ENCODE measurements at regions not wholly inside any gene's neighbourhood (a gene's known extent, or its start where the extent isn't known, plus 50 kb on each side); places are given as distances from the start of the nearest gene placed in this dataset.

- Histone ChIP-seq H3K36me3 (no peaks in the 10 kb centered on the region), H3K4me1 (no peaks in the 10 kb centered on the region), H3K4me3 (no peak overlapping the region), H3K27me3 (no peaks in the 10 kb centered on the region), H3K9me3 (no peaks in the 10 kb centered on the region), H3K27ac (no peak overlapping the region)
- intact Hi-C loops (cut with DNase I; ENCODE audit: low total_unique reads), result no loop called here
- no peak for DNase-seq
- TF ChIP-seq, protein P1, sequence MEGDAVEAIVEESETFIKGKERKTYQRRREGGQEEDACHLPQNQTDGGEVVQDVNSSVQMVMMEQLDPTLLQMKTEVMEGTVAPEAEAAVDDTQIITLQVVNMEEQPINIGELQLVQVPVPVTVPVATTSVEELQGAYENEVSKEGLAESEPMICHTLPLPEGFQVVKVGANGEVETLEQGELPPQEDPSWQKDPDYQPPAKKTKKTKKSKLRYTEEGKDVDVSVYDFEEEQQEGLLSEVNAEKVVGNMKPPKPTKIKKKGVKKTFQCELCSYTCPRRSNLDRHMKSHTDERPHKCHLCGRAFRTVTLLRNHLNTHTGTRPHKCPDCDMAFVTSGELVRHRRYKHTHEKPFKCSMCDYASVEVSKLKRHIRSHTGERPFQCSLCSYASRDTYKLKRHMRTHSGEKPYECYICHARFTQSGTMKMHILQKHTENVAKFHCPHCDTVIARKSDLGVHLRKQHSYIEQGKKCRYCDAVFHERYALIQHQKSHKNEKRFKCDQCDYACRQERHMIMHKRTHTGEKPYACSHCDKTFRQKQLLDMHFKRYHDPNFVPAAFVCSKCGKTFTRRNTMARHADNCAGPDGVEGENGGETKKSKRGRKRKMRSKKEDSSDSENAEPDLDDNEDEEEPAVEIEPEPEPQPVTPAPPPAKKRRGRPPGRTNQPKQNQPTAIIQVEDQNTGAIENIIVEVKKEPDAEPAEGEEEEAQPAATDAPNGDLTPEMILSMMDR (IDR thresholded peaks at IDR 0.05), result no peak
- TF ChIP-seq POLR2A (IDR thresholded peaks at IDR 0.05), result no peak
Observed at GRCh38 chr21:38965241-38965640, 159.5 kb downstream of the ETS2 start.

DNA sequence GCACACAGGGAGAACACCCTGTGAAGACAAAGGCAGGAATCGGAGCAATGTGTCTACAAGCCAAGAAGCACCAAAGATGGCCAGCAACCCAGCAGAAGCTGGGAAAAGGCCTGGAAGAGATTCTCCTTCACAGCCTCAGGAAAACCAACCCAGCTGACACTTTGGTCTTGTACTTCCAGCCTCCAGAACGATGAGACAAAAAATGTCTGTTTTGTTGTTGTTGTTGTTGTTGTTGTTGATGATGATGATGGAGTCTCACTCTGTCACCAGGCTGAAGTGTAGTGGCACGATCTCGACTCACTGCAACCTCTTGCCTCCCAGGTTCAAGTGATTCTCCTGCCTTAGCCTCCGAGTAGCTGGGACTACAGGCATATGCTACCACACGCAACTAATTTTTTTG is 157.3 kb downstream of the ETS2 start:
- H3K36me3 ChIP-seq, result no peaks in the 10 kb centered on the region
- no peak overlapping the region for H3K27ac ChIP-seq
- TF ChIP-seq POLR2A (IDR thresholded peaks at IDR 0.05), result no peak
- TF ChIP-seq, protein P1 (IDR thresholded peaks at IDR 0.05), result no peak
- intact Hi-C loops (cut with DNase I; ENCODE audit: low total_unique reads), result no loop called here
- no peaks in the 10 kb centered on the region for H3K27me3 ChIP-seq
- DNase-seq, result no peak
- peaks cover 0 to 6% of the 10 kb centered on the region in 2 donors for H3K4me1 ChIP-seq
- no peaks in the 10 kb centered on the region for H3K9me3 ChIP-seq
- H3K4me3 ChIP-seq, result no peak overlapping the region

DNA sequence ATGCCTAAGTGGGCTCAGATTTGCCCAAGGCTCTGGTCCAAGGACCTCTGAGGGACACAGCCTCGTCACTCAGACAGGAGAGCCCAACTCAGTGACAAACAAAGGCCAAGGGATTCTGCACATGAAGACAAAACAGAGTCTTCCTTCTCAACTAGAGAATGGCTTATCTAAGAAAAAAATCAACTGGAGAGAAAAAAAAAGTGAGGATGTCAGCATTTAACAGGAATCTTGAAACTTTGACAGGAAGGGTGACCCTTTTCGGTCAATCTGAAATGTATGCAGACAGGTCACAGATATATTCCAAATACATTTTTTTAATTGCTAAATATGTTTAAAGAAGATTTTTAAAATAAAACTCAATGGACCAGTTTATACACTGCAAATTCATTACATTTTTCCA is 154.5 kb downstream of the ETS2 start:
- TF ChIP-seq POLR2A (IDR thresholded peaks at IDR 0.05), result no peak
- TF ChIP-seq, protein P1 (IDR thresholded peaks at IDR 0.05), result no peak
- Histone ChIP-seq H3K4me3 (no peak overlapping the region), H3K27me3 (no peaks in the 10 kb centered on the region), H3K27ac (peak overlapping the region in 1 of 2 donors; percentile 88), H3K4me1 (peaks cover 0 to 6% of the 10 kb centered on the region in 2 donors), H3K9me3 (no peaks in the 10 kb centered on the region), H3K36me3 (no peaks in the 10 kb centered on the region)
- intact Hi-C loops (cut with DNase I; ENCODE audit: low total_unique reads), result no loop called here
- DNase-seq, result no peak

- no peaks in the 10 kb centered on the region for H3K27me3 ChIP-seq
- no peaks in the 10 kb centered on the region for H3K36me3 ChIP-seq
- peak overlapping the region; percentile 60 to 88 for H3K27ac ChIP-seq
- DNase-seq, result peak; percentile 24 to 38
- no peak for TF ChIP-seq POLR2A (IDR thresholded peaks at IDR 0.05)
- TF ChIP-seq, protein P1 (IDR thresholded peaks at IDR 0.05), result no peak
- H3K9me3 ChIP-seq, result no peaks in the 10 kb centered on the region
- no peak overlapping the region for H3K4me3 ChIP-seq
- intact Hi-C loops (cut with DNase I; ENCODE audit: low total_unique reads), result no loop called here
- H3K4me1 ChIP-seq, result peaks cover 0 to 6% of the 10 kb centered on the region in 2 donors
Observed at GRCh38 chr21:38959692-38960061, 153.9 kb downstream of the ETS2 start.

DNA sequence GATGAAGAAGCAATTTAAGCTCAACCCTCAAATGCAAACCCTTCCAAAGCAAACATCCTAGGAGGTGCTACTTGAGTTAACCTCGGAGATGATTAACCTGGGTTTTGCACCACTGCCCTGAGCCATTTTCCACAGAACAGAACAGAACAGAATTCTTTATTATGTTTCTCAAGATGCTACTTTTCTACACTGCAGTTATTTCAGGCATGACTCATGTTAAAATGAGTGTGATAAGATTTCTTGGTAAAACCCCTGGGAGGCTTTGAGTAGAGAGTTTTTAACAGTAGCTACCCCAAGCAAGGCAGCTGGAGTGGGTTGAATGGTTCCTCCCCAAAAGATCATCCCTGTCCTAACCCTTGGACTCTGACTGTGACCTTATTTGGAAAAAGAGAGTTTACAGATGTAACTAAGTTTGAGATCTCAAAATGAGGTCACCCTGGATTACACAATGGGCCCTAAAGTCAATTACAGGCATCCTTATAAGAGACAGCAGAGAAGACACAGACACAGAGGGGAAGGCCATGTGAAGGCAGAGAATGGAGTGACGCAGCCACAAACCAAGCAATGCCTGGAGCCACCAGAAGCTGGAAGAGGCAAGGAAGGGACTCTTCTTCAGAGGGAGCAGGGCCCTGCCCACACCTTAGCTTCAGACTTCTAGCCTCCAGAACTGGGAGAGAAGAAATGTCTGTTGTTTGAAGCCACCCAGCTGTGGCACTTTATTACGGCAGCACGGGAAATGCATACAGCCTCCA is 153.4 kb downstream of the ETS2 start:
- H3K27ac ChIP-seq, result peak overlapping the region; percentile 60 to 88
- peak; percentile 67 to 86 for DNase-seq

More for the DNA sequence above, 153.4 kb downstream of the ETS2 start:
- Histone ChIP-seq H3K27me3 (no peaks in the 10 kb centered on the region), H3K9me3 (no peaks in the 10 kb centered on the region), H3K4me1 (peaks cover 0 to 6% of the 10 kb centered on the region in 2 donors), H3K4me3 (no peak overlapping the region), H3K36me3 (no peaks in the 10 kb centered on the region)
- TF ChIP-seq POLR2A (IDR thresholded peaks at IDR 0.05), result no peak
- TF ChIP-seq, protein P1 (IDR thresholded peaks at IDR 0.05), result peak in 1 of 4 experiments; percentile 15
- intact Hi-C loops (cut with DNase I; ENCODE audit: low total_unique reads), result no loop called here
